Activated CD8-positive, alpha-beta T cell treated with anti-CD3 and anti-CD28 coated beads, Interleukin-2, amount 10 ng/mL, durations not matched to agents 7 days and 5 days (primary cell): ENCODE measurements at regions not wholly inside any gene's neighbourhood (a gene's known extent, or its start where the extent isn't known, plus 50 kb on each side); places are given as distances from the start of the nearest gene placed in this dataset.
"Not testable (repeated sequence)": the region's sequence is repeated elsewhere in the genome, so short reads cannot be mapped to it uniquely, and the experiment has no call there.

Experiments used
- ATAC-seq: fragments of 150-1000 bp; cut with Tn5 transposase; one replicate; pipeline ENCODE4 v1.10.0; 2021; ENCODE audit warnings: moderate library complexity
- CTCF ChIA-PET: fragments of 350-600 bp; sonication (Branson Sonifier 250); formaldehyde crosslinking; loops from one replicate; lab custom pipeline; 2021; ENCODE audit warnings: antibody characterized with exemption; lab: Charles Lee
- POLR2A ChIA-PET: fragments of 350-600 bp; sonication (Branson Sonifier 250); formaldehyde crosslinking; loops from one replicate; lab custom pipeline; 2021; ENCODE audit warnings: antibody characterized with exemption; lab: Charles Lee
- DNase-seq: peaks from one replicate; pipeline ENCODE4 v3.0.0-alpha.2; 2020
- H3K27ac Mint-ChIP-seq: one replicate; pipeline ENCODE4 v1.8.0; 2021; ENCODE audit warnings: mild to moderate bottlenecking, mixed read lengths
- H3K27me3 Mint-ChIP-seq: one replicate; pipeline ENCODE4 v1.8.0; 2021; ENCODE audit warnings: low read depth, mixed read lengths
- H3K36me3 Mint-ChIP-seq: one replicate; pipeline ENCODE4 v1.8.0; 2021; ENCODE audit warnings: low read depth, mixed read lengths
- H3K4me1 Mint-ChIP-seq: one replicate; pipeline ENCODE4 v1.8.0; 2021; ENCODE audit warnings: low read depth, mixed read lengths
- H3K4me3 Mint-ChIP-seq: one replicate; pipeline ENCODE4 v1.8.0; 2021; ENCODE audit warnings: mild to moderate bottlenecking, mixed read lengths
- H3K9me3 Mint-ChIP-seq: one replicate; pipeline ENCODE4 v1.8.0; 2022; ENCODE audit warnings: mixed read lengths; ENCODE audit not compliant: insufficient read depth

GRCh38 chrX:39679497-39680157 lies 418.1 kb downstream of the BCOR start:
- no peaks in the 10 kb centered on the region for H3K9me3 Mint-ChIP-seq
- H3K36me3 Mint-ChIP-seq: no peaks in the 10 kb centered on the region
- ATAC-seq (no peak), DNase-seq (no peak)
- ChIA-PET CTCF (no interaction called here), POLR2A (no interaction called here)
- peaks cover under 1% of the 10 kb centered on the region for H3K27me3 Mint-ChIP-seq
- H3K4me3 Mint-ChIP-seq: no peak overlapping the region
- H3K27ac Mint-ChIP-seq: no peak overlapping the region
- H3K4me1 Mint-ChIP-seq: no peaks in the 10 kb centered on the region

- no peaks in the 10 kb centered on the region for H3K4me1 Mint-ChIP-seq
- H3K4me3 Mint-ChIP-seq: no peak overlapping the region
- no peak for DNase-seq
- no peaks in the 10 kb centered on the region for H3K36me3 Mint-ChIP-seq
- ChIA-PET CTCF (no interaction called here), POLR2A (no interaction called here)
- no peak for ATAC-seq
- H3K27me3 Mint-ChIP-seq: peaks cover 5% of the 10 kb centered on the region
- H3K27ac Mint-ChIP-seq: no peak overlapping the region
- no peaks in the 10 kb centered on the region for H3K9me3 Mint-ChIP-seq
These were observed 415.9 kb downstream of the BCOR start for GRCh38 chrX:39681885-39682284.

- Mint-ChIP-seq H3K4me1 (no peaks in the 10 kb centered on the region), H3K36me3 (no peaks in the 10 kb centered on the region), H3K27me3 (peaks cover 5% of the 10 kb centered on the region), H3K27ac (no peak overlapping the region), H3K9me3 (no peaks in the 10 kb centered on the region), H3K4me3 (no peak overlapping the region)
- DNase-seq: no peak
- ATAC-seq: no peak
- ChIA-PET CTCF (no interaction called here), POLR2A (no interaction called here)
These were observed 415.0 kb downstream of the BCOR start for GRCh38 chrX:39682778-39683177.

GRCh38 chrX:39688219-39688575 lies 409.6 kb downstream of the BCOR start:
- no peak overlapping the region for H3K27ac Mint-ChIP-seq
- H3K27me3 Mint-ChIP-seq: peaks cover 21% of the 10 kb centered on the region
- no peaks in the 10 kb centered on the region for H3K4me1 Mint-ChIP-seq
- DNase-seq: no peak
- H3K36me3 Mint-ChIP-seq: no peaks in the 10 kb centered on the region
- no peak for ATAC-seq
- no peak overlapping the region for H3K4me3 Mint-ChIP-seq
- H3K9me3 Mint-ChIP-seq: no peaks in the 10 kb centered on the region
- CTCF ChIA-PET: no interaction called here
- POLR2A ChIA-PET: no interaction called here

- DNase-seq: peak; percentile 21
These were observed 409.0 kb downstream of the BCOR start for GRCh38 chrX:39688576-39689375.

GRCh38 chrX:39689376-39690104 lies 408.2 kb downstream of the BCOR start:
- H3K9me3 Mint-ChIP-seq: no peaks in the 10 kb centered on the region
- no peaks in the 10 kb centered on the region for H3K4me1 Mint-ChIP-seq
- DNase-seq: no peak
- no peaks in the 10 kb centered on the region for H3K36me3 Mint-ChIP-seq
- no peak for ATAC-seq
- CTCF ChIA-PET: no interaction called here
- POLR2A ChIA-PET: no interaction called here
- no peak overlapping the region for H3K27ac Mint-ChIP-seq
- peaks cover 25% of the 10 kb centered on the region for H3K27me3 Mint-ChIP-seq
- H3K4me3 Mint-ChIP-seq: no peak overlapping the region

More at GRCh38 chrX:39688576-39689375, 409.0 kb downstream of the BCOR start:
- ATAC-seq: no peak
- Mint-ChIP-seq H3K4me3 (no peak overlapping the region), H3K9me3 (no peaks in the 10 kb centered on the region), H3K4me1 (no peaks in the 10 kb centered on the region), H3K27me3 (peaks cover 21% of the 10 kb centered on the region), H3K27ac (no peak overlapping the region), H3K36me3 (no peaks in the 10 kb centered on the region)
- CTCF ChIA-PET: no interaction called here
- POLR2A ChIA-PET: no interaction called here

GRCh38 chrX:39690541-39691415 lies 407.0 kb downstream of the BCOR start:
- peaks cover 25% of the 10 kb centered on the region for H3K27me3 Mint-ChIP-seq
- H3K36me3 Mint-ChIP-seq: no peaks in the 10 kb centered on the region
- ChIA-PET CTCF (no interaction called here), POLR2A (no interaction called here)
- no peak overlapping the region for H3K4me3 Mint-ChIP-seq
- DNase-seq (no peak), ATAC-seq (no peak)
- H3K9me3 Mint-ChIP-seq: no peaks in the 10 kb centered on the region
- no peaks in the 10 kb centered on the region for H3K4me1 Mint-ChIP-seq
- H3K27ac Mint-ChIP-seq: no peak overlapping the region

- ChIA-PET POLR2A (no interaction called here), CTCF (no interaction called here)
- Mint-ChIP-seq H3K9me3 (no peaks in the 10 kb centered on the region), H3K27me3 (peaks cover 24% of the 10 kb centered on the region), H3K4me1 (no peaks in the 10 kb centered on the region), H3K36me3 (no peaks in the 10 kb centered on the region), H3K4me3 (no peak overlapping the region), H3K27ac (no peak overlapping the region)
- DNase-seq (no peak), ATAC-seq (no peak)
These were observed 406.0 kb downstream of the BCOR start for GRCh38 chrX:39691724-39692123.

GRCh38 chrX:39692796-39693195 lies 405.0 kb downstream of the BCOR start:
- CTCF ChIA-PET: no interaction called here
- H3K9me3 Mint-ChIP-seq: no peaks in the 10 kb centered on the region
- POLR2A ChIA-PET: no interaction called here
- no peaks in the 10 kb centered on the region for H3K36me3 Mint-ChIP-seq
- H3K4me1 Mint-ChIP-seq: no peaks in the 10 kb centered on the region
- ATAC-seq: no peak
- DNase-seq: no peak
- H3K27ac Mint-ChIP-seq: no peak overlapping the region
- H3K4me3 Mint-ChIP-seq: no peak overlapping the region
- peaks cover 23% of the 10 kb centered on the region for H3K27me3 Mint-ChIP-seq

- peaks cover 23% of the 10 kb centered on the region for H3K27me3 Mint-ChIP-seq
- no peaks in the 10 kb centered on the region for H3K36me3 Mint-ChIP-seq
- ATAC-seq: no peak
- H3K4me3 Mint-ChIP-seq: no peak overlapping the region
- ChIA-PET CTCF (no interaction called here), POLR2A (no interaction called here)
- no peaks in the 10 kb centered on the region for H3K4me1 Mint-ChIP-seq
- H3K9me3 Mint-ChIP-seq: no peaks in the 10 kb centered on the region
- no peak overlapping the region for H3K27ac Mint-ChIP-seq
- DNase-seq: no peak
These were observed 404.5 kb downstream of the BCOR start for GRCh38 chrX:39693298-39693697.

- H3K9me3 Mint-ChIP-seq, ATAC-seq, CTCF ChIA-PET, H3K4me3 Mint-ChIP-seq, POLR2A ChIA-PET, H3K27ac Mint-ChIP-seq, H3K36me3 Mint-ChIP-seq, DNase-seq, H3K4me1 Mint-ChIP-seq, H3K27me3 Mint-ChIP-seq: not testable (repeated sequence)
These were observed 395.1 kb downstream of the BCOR start for GRCh38 chrX:39702636-39703035.
